MG63 (cell line): ENCODE measurements at regions not wholly inside any gene's neighbourhood (a gene's known extent, or its start where the extent isn't known, plus 50 kb on each side); places are given as distances from the start of the nearest gene placed in this dataset.

Experiments
- DNase-seq: peaks from one replicate; pipeline ENCODE4 v3.0.0-alpha.2; 2020
- H3K27me3 ChIP-seq: fragments of 250-450 bp; sonication (Bioruptor Pico); 2 replicates; pipeline ENCODE4 v1.5.1; 2020; ENCODE audit warnings: mild to moderate bottlenecking, moderate library complexity
- H3K36me3 ChIP-seq: fragments of 250-450 bp; sonication (Bioruptor Pico); 2 replicates; pipeline ENCODE4 v1.5.1; 2020; ENCODE audit warnings: mild to moderate bottlenecking, moderate library complexity
- H3K4me3 ChIP-seq: fragments of 250-450 bp; sonication (Bioruptor Pico); 2 replicates; pipeline ENCODE4 v1.5.1; 2020; ENCODE audit warnings: mild to moderate bottlenecking, moderate library complexity
- H3K9me3 ChIP-seq: fragments of 250-450 bp; sonication (Bioruptor Pico); 2 replicates; pipeline ENCODE4 v1.5.1; 2020; ENCODE audit warnings: mild to moderate bottlenecking, moderate library complexity

DNA sequence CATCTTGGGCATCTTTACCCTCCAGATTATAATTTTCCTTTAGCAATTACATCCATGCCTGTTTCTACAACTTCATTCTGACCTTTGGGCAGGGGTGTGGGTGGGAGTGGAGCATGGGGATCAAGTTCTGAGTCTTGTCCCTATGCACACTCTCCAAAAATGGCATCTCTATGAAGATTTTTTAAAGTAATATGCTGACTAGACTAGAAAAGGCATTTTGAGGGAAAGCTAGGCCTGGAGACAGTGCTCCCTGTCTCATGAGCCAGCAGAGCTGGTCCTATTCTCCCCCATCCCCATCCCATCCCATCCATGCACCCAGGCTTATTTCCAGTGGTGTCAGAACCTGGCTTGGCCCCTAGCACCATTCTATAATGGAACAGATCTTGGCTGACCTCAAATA lies 398.0 kb upstream of the SLC24A2 start:
- no peaks in the 10 kb centered on the region for H3K36me3 ChIP-seq
- peaks cover 22% of the 10 kb centered on the region for H3K27me3 ChIP-seq
- no peak for DNase-seq
- H3K4me3 ChIP-seq: no peak overlapping the region
- no peaks in the 10 kb centered on the region for H3K9me3 ChIP-seq

DNA sequence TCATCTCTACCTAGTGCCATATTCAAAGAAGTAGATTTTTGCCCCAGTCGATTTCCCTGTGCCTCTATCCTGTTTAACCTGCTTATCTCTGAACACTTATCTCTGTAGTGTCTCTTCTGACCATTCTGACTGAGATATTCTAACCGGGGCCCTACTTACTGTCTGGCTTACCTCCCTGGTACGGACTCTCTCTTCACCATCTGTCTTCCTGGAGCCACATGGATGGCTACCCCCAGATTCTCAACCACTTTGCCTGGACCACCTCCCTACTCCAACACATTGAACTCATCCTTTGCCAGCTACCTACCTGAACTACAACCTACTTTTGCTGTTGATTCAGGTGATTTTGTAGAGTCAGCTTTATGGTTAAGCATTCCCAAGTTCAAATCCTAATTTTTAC lies 397.4 kb upstream of the SLC24A2 start:
- no peak for DNase-seq
- H3K4me3 ChIP-seq: no peak overlapping the region
- H3K27me3 ChIP-seq: peaks cover 18% of the 10 kb centered on the region
- no peaks in the 10 kb centered on the region for H3K36me3 ChIP-seq
- H3K9me3 ChIP-seq: no peaks in the 10 kb centered on the region

DNA sequence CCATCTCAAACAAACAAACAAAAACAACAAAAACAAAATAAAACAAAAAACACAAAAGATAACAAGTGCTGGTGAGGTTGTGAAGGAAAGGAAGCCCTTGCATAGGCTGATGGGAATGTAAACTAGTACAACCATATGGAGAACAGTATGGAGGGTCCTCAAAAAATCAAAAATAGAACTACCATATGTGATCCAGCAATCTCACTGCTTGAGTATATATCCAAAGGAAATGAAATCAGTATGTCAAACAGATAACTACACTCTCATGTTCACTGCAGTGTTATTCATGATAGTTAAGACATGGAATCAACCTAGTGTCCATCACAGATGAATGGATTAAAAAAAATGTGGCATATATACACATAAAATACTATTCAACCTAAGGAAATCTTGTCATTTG lies 395.7 kb upstream of the SLC24A2 start:
- no peak overlapping the region for H3K4me3 ChIP-seq
- DNase-seq: no peak
- H3K9me3 ChIP-seq: no peaks in the 10 kb centered on the region
- H3K36me3 ChIP-seq: no peaks in the 10 kb centered on the region
- H3K27me3 ChIP-seq: peaks cover 13% of the 10 kb centered on the region

DNA sequence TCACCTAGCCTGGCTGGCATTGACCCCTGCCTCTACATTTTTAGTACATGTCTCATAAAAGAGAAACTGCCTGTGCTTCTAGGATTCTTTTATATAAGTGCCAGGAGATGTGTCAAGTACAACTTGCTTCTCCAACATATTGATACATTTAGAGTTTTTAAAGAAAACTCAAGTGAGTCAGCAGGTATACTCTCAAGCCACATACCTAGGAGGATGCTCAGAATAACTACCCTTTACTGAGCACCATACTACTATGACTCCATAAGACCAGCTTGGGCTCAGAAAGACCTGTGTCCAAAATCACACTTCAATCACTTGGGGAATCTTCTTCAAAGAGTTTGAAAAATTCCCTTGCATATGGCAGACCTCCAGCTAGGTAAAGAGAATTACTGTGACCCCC lies 389.8 kb upstream of the SLC24A2 start:
- no peaks in the 10 kb centered on the region for H3K9me3 ChIP-seq
- DNase-seq: no peak
- no peaks in the 10 kb centered on the region for H3K36me3 ChIP-seq
- H3K27me3 ChIP-seq: peaks cover 19% of the 10 kb centered on the region
- H3K4me3 ChIP-seq: no peak overlapping the region

DNA sequence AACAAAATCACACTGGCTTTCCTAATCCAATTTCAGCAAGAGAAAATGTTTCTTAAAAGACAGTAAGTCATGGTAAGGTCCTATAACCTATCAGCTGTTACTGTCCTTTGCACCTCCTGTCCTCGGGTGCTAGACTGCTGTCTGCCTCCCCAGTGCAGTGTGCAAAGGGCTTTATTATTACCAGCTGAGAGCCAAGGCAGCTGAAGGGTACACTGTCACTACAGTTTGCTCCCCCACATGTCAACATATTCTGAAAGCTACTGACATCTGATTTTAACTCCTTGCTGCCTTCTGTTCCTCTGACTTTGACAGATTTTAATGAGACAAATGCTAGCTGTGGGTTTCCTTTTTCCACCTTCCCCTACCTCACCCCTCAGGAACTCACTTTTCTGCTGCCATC lies 389.4 kb upstream of the SLC24A2 start:
- Histone ChIP-seq H3K4me3 (no peak overlapping the region), H3K9me3 (no peaks in the 10 kb centered on the region), H3K27me3 (peaks cover 19% of the 10 kb centered on the region), H3K36me3 (no peaks in the 10 kb centered on the region)
- no peak for DNase-seq

DNA sequence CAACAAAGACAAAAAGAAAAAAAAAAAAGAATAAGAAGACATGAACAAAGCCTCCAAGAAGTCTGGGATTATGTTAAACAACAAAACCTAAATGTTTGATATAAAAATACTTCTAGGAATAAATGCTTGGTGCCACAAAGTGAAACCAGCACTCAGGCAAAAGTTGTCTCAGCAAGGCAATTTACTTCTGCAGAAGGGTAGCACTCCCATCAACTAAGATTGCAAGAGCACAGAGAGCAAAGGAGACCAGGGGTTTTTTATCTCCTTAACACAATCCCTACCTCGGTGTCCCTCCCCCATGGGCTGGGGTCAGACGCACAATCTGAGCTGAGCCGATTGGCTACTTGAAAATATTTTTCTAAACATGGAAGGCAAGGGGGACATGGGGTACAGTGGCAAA lies 381.3 kb upstream of the SLC24A2 start:
- no peak overlapping the region for H3K4me3 ChIP-seq
- H3K27me3 ChIP-seq: peaks cover 9% of the 10 kb centered on the region
- no peak for DNase-seq
- H3K9me3 ChIP-seq: peaks cover 2% of the 10 kb centered on the region; the same call in 1 of the 2 replicates
- no peaks in the 10 kb centered on the region for H3K36me3 ChIP-seq

DNA sequence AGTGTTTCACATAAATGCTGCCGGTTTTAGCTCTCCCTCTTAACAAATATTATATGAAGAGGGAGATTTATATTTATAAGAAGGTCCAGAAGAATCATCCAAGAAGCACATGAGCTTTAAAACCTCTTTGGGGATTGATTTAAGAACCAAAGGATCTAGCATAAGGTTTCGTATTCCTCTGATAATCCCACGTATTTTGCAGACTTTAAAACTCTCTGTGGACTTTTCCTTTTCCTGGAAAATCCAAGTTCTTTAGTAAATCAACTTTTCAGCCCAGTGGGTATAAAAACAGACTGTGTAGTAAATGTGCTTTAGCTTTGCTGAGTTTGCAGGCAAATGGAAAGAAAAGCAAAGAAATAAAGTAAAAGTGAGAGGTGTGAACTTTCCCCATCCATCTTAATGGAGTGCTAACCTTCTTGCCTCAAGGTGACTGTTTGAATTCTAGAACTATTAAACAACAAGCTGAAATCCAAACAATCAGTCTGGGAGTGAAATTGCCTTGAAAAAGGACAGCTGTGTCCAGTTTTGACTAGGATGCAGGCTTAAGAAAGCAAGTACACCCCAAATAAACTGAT lies 363.4 kb upstream of the SLC24A2 start:
- peaks cover 8% of the 10 kb centered on the region for H3K27me3 ChIP-seq
- H3K36me3 ChIP-seq: no peaks in the 10 kb centered on the region
- no peaks in the 10 kb centered on the region for H3K9me3 ChIP-seq
- no peak for DNase-seq
- no peak overlapping the region for H3K4me3 ChIP-seq

DNA sequence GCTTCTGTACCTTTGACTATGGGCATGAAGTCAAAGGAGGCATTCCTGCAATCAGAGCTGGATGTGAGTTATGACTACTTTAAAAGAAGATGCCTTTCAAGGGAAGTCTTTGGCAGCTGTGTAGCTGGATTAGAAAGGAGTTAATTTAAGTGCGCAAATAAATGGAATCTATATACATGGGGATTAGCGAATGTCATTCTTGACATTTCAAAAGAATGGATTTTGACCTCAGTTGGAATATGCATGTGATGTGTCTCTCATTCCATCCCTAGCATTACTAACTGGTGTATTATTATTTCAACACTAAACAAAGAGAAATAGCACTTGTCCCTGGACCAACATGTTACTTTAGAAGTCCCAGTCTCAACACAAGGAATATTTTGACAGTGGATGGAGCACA lies 359.6 kb upstream of the SLC24A2 start:
- Histone ChIP-seq H3K36me3 (no peaks in the 10 kb centered on the region), H3K27me3 (peaks cover 4% of the 10 kb centered on the region), H3K9me3 (no peaks in the 10 kb centered on the region), H3K4me3 (no peak overlapping the region)
- no peak for DNase-seq

DNA sequence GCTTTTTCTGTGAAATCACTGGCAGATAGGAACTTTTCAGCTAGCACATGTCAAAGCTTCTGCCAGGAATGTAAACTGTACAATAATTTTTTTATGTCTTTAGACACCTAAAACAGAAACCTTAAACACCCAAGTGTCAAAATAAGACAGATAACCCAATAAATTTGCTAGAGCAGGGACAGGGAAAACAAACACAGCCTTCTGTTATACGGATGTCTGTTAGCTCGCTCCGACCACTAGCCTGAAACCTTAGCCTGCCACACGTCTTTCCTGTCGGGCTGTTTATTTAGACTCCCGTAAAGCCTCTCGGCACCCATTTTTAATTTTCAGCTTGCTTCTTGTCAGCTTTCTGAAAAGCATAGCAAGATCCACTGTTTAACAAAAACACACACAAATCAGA lies 355.4 kb upstream of the SLC24A2 start:
- H3K27me3 ChIP-seq: peaks cover 2% of the 10 kb centered on the region; the same call in 1 of the 2 replicates
- no peaks in the 10 kb centered on the region for H3K36me3 ChIP-seq
- DNase-seq: no peak
- no peaks in the 10 kb centered on the region for H3K9me3 ChIP-seq
- no peak overlapping the region for H3K4me3 ChIP-seq

DNA sequence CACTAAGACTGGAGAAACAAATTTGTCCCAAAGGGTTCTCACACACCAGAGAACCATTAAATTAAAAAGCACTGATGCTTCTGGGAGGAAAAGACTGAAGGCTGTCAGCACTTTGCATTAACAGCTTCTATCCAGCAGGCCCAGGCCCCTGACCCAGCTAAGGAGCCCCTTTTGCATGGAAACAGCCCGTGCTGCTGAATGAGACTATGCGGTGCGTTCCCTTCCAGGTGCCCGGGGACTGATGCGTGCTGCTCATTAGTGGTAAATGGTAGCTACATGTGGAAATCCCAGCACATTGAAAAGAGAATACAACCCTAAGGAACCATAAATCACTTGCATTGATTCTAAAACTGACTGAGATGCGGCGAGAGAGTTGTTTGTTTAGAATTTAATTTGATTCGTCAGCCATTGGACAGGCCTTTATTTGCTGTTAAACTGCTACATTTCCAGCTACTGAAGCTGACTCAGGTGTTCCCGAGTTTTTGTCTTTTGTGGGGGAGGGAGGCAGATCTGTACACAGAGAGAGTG lies 351.0 kb upstream of the SLC24A2 start:
- H3K27me3 ChIP-seq: no peaks in the 10 kb centered on the region
- H3K36me3 ChIP-seq: no peaks in the 10 kb centered on the region
- H3K4me3 ChIP-seq: no peak overlapping the region
- no peaks in the 10 kb centered on the region for H3K9me3 ChIP-seq
- no peak for DNase-seq

DNA sequence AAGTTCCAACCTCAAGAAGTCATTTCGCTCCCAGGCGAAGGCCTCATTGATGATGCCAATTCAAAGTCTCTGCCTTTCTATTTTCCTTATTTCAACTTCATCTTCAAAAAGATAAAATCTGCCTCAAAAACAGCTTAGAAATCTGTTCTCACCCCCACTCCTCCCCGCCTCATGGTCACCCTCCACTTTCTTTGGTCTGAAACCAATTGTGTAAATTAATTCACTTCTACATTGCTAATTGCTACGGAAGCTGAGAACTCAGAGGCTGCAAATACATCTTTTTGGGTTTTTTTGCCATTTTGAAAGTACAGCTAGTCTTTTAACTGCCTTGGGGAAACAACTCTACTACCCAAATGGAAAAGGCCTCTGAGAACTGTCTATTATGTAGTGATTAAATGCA lies 350.0 kb upstream of the SLC24A2 start:
- no peaks in the 10 kb centered on the region; the same call in 1 of the 2 replicates for H3K27me3 ChIP-seq
- H3K36me3 ChIP-seq: no peaks in the 10 kb centered on the region
- no peak overlapping the region for H3K4me3 ChIP-seq
- DNase-seq: no peak
- H3K9me3 ChIP-seq: no peaks in the 10 kb centered on the region

DNA sequence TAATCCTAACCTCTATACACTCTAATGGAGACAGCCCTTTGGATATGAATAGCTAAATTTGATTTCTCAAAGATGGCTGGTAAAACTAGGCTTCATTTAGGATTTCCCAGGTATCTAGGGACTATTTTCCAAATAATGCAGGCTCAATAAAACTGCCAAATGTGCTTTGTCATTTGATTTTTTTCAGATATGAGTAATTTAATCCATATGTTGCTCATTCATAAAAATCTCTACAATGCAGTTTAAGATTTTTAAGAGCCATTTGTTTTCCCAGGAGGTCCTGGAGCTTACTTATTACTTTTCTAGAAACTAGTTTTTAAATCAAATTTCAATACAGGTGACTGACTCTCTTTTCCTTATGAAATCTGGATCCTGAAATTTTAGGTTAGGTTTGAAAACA lies 349.3 kb upstream of the SLC24A2 start:
- H3K4me3 ChIP-seq: no peak overlapping the region
- no peaks in the 10 kb centered on the region for H3K36me3 ChIP-seq
- H3K9me3 ChIP-seq: no peaks in the 10 kb centered on the region
- DNase-seq: no peak
- H3K27me3 ChIP-seq: no peaks in the 10 kb centered on the region; the same call in 1 of the 2 replicates

DNA sequence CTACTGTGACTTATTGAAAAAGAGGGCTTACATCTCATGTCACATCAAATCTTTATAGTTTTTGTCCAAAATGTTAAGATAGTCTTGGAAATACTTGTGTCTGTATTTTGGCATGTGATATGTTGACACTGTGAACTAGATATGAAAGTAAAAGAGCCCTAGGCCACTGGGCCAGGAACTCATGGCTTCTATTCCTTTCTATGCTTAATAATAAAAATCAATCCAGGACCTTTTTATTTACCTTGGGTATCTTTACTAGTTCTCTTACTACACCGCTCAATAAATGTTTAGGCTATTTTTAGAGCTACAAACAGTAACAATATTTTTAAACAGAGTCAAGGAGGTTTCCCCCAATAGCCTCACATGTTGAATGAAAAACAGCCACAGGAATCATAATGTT lies 348.6 kb upstream of the SLC24A2 start:
- Histone ChIP-seq H3K27me3 (no peaks in the 10 kb centered on the region; the same call in 1 of the 2 replicates), H3K9me3 (no peaks in the 10 kb centered on the region), H3K4me3 (no peak overlapping the region), H3K36me3 (no peaks in the 10 kb centered on the region)
- DNase-seq: no peak

DNA sequence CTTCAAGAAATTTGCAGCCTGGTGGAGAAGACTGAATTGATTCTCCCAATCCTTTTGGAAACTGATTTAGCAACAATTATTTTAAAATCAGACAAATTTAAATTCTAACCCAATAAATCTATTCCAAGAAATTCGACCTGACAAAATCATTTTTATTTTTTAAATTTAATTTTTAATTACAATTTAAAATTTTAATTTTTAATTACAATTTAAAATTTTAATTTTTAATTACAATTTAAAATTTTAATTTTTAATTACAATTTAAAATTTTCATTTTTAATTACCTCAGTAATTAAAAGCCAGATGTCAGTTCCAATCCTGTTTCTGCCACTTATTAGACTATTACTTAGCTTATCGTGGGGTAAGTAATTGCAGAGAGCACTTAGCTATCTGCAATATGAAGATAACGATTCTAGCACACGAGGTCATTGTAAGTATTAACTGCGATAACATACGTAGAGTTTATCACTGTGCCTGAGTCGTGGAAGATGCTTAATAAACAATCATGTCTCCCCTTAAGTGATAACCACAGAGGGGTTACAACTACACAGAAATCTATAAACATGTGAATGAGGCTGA lies 346.4 kb upstream of the SLC24A2 start:
- Histone ChIP-seq H3K9me3 (no peaks in the 10 kb centered on the region), H3K36me3 (no peaks in the 10 kb centered on the region), H3K27me3 (no peaks in the 10 kb centered on the region; the same call in 1 of the 2 replicates), H3K4me3 (no peak overlapping the region)
- DNase-seq: no peak

DNA sequence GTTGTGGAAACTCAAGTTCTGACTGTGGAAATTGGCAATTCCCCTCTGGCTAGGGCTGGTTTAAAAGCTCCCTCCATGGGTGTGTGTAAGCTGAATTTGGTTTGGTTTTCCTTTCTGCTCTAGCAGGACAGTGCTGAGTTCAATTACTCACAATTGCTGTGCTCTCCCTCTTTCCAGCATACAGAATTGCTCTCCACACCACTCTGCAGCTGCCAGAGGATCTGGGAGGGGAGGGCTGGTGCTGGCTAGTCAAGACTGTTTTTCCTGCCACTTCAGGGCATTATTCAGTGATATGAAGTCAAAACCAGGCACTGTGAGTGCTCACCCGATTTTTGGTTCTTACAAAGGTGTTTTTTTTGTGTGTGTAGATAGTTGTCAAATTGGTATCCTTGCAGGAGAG lies 336.9 kb upstream of the SLC24A2 start:
- DNase-seq: no peak
- no peaks in the 10 kb centered on the region; the same call in 1 of the 2 replicates for H3K27me3 ChIP-seq
- no peak overlapping the region for H3K4me3 ChIP-seq
- H3K9me3 ChIP-seq: no peaks in the 10 kb centered on the region
- H3K36me3 ChIP-seq: no peaks in the 10 kb centered on the region

DNA sequence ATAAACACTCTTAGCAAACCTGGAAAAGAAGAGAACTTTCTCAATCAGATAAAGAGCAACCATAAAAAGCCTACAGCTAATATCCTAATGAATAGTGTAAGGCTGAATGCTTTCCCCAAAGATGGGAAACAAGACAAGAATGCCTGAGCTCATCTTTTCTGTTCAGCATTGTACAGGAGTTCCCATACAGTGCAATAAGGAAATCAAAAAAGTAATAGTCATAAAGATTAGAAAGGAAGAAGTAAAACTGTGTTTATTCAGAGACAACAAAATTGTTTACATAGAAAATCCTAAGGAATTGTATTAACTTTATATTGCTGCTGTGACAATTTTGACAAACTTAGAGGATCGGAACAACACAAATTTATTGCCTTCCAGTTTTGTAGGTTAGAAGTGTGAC lies 330.7 kb upstream of the SLC24A2 start:
- Histone ChIP-seq H3K9me3 (no peaks in the 10 kb centered on the region), H3K36me3 (no peaks in the 10 kb centered on the region), H3K27me3 (no peaks in the 10 kb centered on the region), H3K4me3 (no peak overlapping the region)
- no peak for DNase-seq

DNA sequence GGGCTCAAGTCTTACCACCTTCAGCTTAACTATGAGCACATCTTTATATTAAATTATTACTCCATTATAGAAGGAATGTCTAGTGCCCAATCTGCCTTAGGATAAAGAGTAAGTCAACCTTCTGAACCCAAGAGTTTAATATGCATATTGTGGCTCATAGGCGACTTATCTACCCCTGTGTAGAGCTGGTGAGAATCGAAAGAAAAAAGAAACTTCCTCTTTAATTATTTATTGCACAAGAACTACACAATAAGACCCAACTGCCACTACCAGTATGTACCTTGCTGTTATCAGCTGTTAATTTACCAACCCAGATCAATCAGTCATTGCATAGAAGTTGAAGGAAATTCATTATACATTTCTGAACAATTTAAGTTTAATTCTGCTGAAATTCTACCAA lies 329.1 kb upstream of the SLC24A2 start:
- Histone ChIP-seq H3K27me3 (no peaks in the 10 kb centered on the region), H3K4me3 (no peak overlapping the region), H3K36me3 (no peaks in the 10 kb centered on the region), H3K9me3 (no peaks in the 10 kb centered on the region)
- no peak for DNase-seq

DNA sequence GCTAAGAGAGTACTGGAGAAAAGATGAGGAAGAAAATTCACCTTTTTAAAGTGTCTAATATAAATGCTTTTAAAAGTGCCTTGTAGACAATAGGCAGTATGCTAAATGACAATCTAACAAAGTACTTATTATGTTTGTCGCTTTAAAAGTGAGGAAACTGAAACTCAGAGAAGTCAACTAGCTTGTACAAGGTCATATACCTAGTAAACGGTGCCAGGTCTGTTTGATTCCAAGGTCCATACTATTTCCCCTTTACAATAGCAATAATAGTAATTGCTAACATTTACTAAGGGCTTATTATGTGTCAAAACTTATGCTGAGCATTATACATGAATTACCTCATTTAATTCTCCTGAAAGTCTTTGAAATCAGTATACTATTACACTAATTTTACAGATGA lies 328.6 kb upstream of the SLC24A2 start:
- Histone ChIP-seq H3K4me3 (no peak overlapping the region), H3K9me3 (no peaks in the 10 kb centered on the region), H3K27me3 (no peaks in the 10 kb centered on the region), H3K36me3 (no peaks in the 10 kb centered on the region)
- DNase-seq: no peak
